ENCODE measurements at regions not wholly inside any gene's neighbourhood (a gene's known extent, or its start where the extent isn't known, plus 50 kb on each side); places are given as distances from the start of the nearest gene placed in this dataset.
"Not testable (repeated sequence)": the region's sequence is repeated elsewhere in the genome, so short reads cannot be mapped to it uniquely, and the experiment has no call there.

- DNase-seq (ENCODE audit: low read depth in 2 of 2): no peak
These were observed 1557.8 kb upstream of the RAG2 start for GRCh38 chr11:38155856-38156255.

GRCh38 chr11:38153985-38154384 lies 1555.9 kb upstream of the RAG2 start:
- no peak for DNase-seq (ENCODE audit: low read depth in 2 of 2)

GRCh38 chr11:38143852-38144251 lies 1545.8 kb upstream of the RAG2 start:
- DNase-seq (ENCODE audit: low read depth in 2 of 2): no peak

GRCh38 chr11:38138972-38139371 lies 1540.9 kb upstream of the RAG2 start:
- DNase-seq (ENCODE audit: low read depth in 2 of 2): no peak

GRCh38 chr11:38136887-38137286 lies 1538.9 kb upstream of the RAG2 start:
- no peak for DNase-seq (ENCODE audit: low read depth in 2 of 2)

GRCh38 chr11:38131535-38131934 lies 1533.5 kb upstream of the RAG2 start:
- DNase-seq (ENCODE audit: low read depth in 2 of 2): no peak

- no peak for DNase-seq (ENCODE audit: low read depth in 2 of 2)
These were observed 1532.9 kb upstream of the RAG2 start for GRCh38 chr11:38130976-38131375.

GRCh38 chr11:38130514-38130913 lies 1532.5 kb upstream of the RAG2 start:
- DNase-seq (ENCODE audit: low read depth in 2 of 2): no peak

- no peak for DNase-seq (ENCODE audit: low read depth in 2 of 2)
These were observed 1525.6 kb upstream of the RAG2 start for GRCh38 chr11:38123673-38124072.

- not testable (repeated sequence) for DNase-seq (ENCODE audit: low read depth in 2 of 2)
These were observed 1518.6 kb upstream of the RAG2 start for GRCh38 chr11:38116616-38117015.

GRCh38 chr11:38115381-38115780 lies 1517.3 kb upstream of the RAG2 start:
- DNase-seq (ENCODE audit: low read depth in 2 of 2): not testable (repeated sequence)

GRCh38 chr11:38100836-38101462 lies 1502.9 kb upstream of the RAG2 start:
- DNase-seq (ENCODE audit: low read depth in 2 of 2): no peak

- no peak for DNase-seq (ENCODE audit: low read depth in 2 of 2)
These were observed 1497.2 kb upstream of the RAG2 start for GRCh38 chr11:38095268-38095667.

- DNase-seq (ENCODE audit: low read depth in 2 of 2): no peak
These were observed 1491.7 kb upstream of the RAG2 start for GRCh38 chr11:38089726-38090125.

GRCh38 chr11:38060920-38061319 lies 1462.9 kb upstream of the RAG2 start:
- DNase-seq (ENCODE audit: low read depth in 2 of 2): no peak

- DNase-seq (ENCODE audit: low read depth in 2 of 2): no peak
These were observed 1462.1 kb upstream of the RAG2 start for GRCh38 chr11:38060136-38060535.

- no peak for DNase-seq (ENCODE audit: low read depth in 2 of 2)
These were observed 1448.6 kb upstream of the RAG2 start for GRCh38 chr11:38046571-38047135.

- DNase-seq (ENCODE audit: low read depth in 2 of 2): no peak
These were observed 1445.0 kb upstream of the RAG2 start for GRCh38 chr11:38043060-38043459.

- no peak for DNase-seq (ENCODE audit: low read depth in 2 of 2)
These were observed 1440.7 kb upstream of the RAG2 start for GRCh38 chr11:38038777-38039176.

GRCh38 chr11:38019072-38019775 lies 1421.2 kb upstream of the RAG2 start:
- DNase-seq (ENCODE audit: low read depth in 2 of 2): no peak

- DNase-seq (ENCODE audit: low read depth in 2 of 2): no peak
These were observed 1416.4 kb upstream of the RAG2 start for GRCh38 chr11:38014405-38014804.

- no peak for DNase-seq (ENCODE audit: low read depth in 2 of 2)
These were observed 1415.1 kb upstream of the RAG2 start for GRCh38 chr11:38013157-38013556.

- DNase-seq (ENCODE audit: low read depth in 2 of 2): no peak
These were observed 1413.5 kb upstream of the RAG2 start for GRCh38 chr11:38011496-38011895.
